22Rv1 (cell line): ENCODE measurements at regions not wholly inside any gene's neighbourhood (a gene's known extent, or its start where the extent isn't known, plus 50 kb on each side); places are given as distances from the start of the nearest gene placed in this dataset.

ENCODE experiments used
- H3K27ac ChIP-seq: fragments of 450-650 bp; 2 replicates; pipeline ENCODE4 v1.5.1; 2017
- CTCF ChIP-seq: fragments of 450-650 bp; IDR thresholded peaks from 2 replicates; pipeline ENCODE4 v1.5.1; 2017; ENCODE audit warnings: mild to moderate bottlenecking
- ZFX ChIP-seq: fragments of 450-650 bp; IDR thresholded peaks from 2 replicates; pipeline ENCODE4 v1.6.1; 2017; ENCODE audit warnings: antibody characterized with exemption, borderline replicate concordance

- no peak for TF ChIP-seq ZFX
- no peak for TF ChIP-seq CTCF
- H3K27ac ChIP-seq: no peak overlapping the region
These were observed 365.2 kb downstream of the MFSD1 start for GRCh38 chr3:159166899-159167586.

- TF ChIP-seq ZFX (no peak), CTCF (no peak)
- H3K27ac ChIP-seq: no peak overlapping the region
These were observed 366.9 kb downstream of the MFSD1 start for GRCh38 chr3:159168788-159169187.

GRCh38 chr3:159169828-159170227, 368.0 kb downstream of the MFSD1 start:
- no peak overlapping the region for H3K27ac ChIP-seq
- no peak for TF ChIP-seq CTCF
- no peak for TF ChIP-seq ZFX

- no peak for TF ChIP-seq ZFX
- TF ChIP-seq CTCF: no peak
- H3K27ac ChIP-seq: no peak overlapping the region
These were observed 368.7 kb downstream of the MFSD1 start for GRCh38 chr3:159170436-159171003.

GRCh38 chr3:159171333-159171732, 369.5 kb downstream of the MFSD1 start:
- no peak overlapping the region for H3K27ac ChIP-seq
- no peak for TF ChIP-seq ZFX
- no peak for TF ChIP-seq CTCF

GRCh38 chr3:159172473-159172872, 370.6 kb downstream of the MFSD1 start:
- TF ChIP-seq CTCF (no peak), ZFX (no peak)
- no peak overlapping the region for H3K27ac ChIP-seq
